WTC11 (cell line): ENCODE measurements at regions not wholly inside any gene's neighbourhood (a gene's known extent, or its start where the extent isn't known, plus 50 kb on each side); places are given as distances from the start of the nearest gene placed in this dataset.

ENCODE experiments used
- CREB1 ChIP-seq: sonication (generic); formaldehyde crosslinking; IDR thresholded peaks from 2 replicates; pipeline ENCODE4 v1.8.0; 2023; ENCODE audit warnings: mild to moderate bottlenecking, missing genetic modification reagents
- CTCF ChIP-seq: fragments of 200-600 bp; IDR thresholded peaks from 2 replicates; pipeline ENCODE4 v1.8.0; 2022; ENCODE audit warnings: antibody characterized with exemption
- KAT7 ChIP-seq: sonication (generic); formaldehyde crosslinking; IDR thresholded peaks from 2 replicates; pipeline ENCODE4 v1.8.1; 2023; ENCODE audit warnings: missing genetic modification reagents, mild to moderate bottlenecking, borderline replicate concordance
- NR3C1 ChIP-seq: sonication (generic); formaldehyde crosslinking; conservative IDR thresholded peaks from 2 replicates; pipeline ENCODE4 v1.8.1; 2023; ENCODE audit warnings: low read depth, mild to moderate bottlenecking, missing genetic modification reagents
- TEAD4 ChIP-seq: sonication (generic); formaldehyde crosslinking; IDR thresholded peaks from 2 replicates; pipeline ENCODE4 v1.8.0; 2022; ENCODE audit warnings: mild to moderate bottlenecking, missing genetic modification reagents
- USF1 ChIP-seq: sonication (generic); formaldehyde crosslinking; IDR thresholded peaks from 2 replicates; pipeline ENCODE4 v1.8.0; 2022; ENCODE audit warnings: mild to moderate bottlenecking, missing genetic modification reagents
- ZNF121 ChIP-seq: sonication (generic); formaldehyde crosslinking; IDR thresholded peaks from 2 replicates; pipeline ENCODE4 v1.8.0; 2023; ENCODE audit warnings: missing genetic modification reagents

GRCh38 chr6:40164345-40164755, 230.1 kb upstream of the MOCS1 start:
- TF ChIP-seq CTCF = no peak
- no peak for TF ChIP-seq TEAD4 (CRISPR knock-in tag)
- TF ChIP-seq NR3C1 (CRISPR knock-in tag) = no peak
- no peak for TF ChIP-seq USF1 (CRISPR knock-in tag)
- TF ChIP-seq CREB1 (CRISPR knock-in tag) = no peak
- TF ChIP-seq ZNF121 (CRISPR knock-in tag) = no peak
- no peak for TF ChIP-seq KAT7 (CRISPR knock-in tag)
